HG03442 (cell line): ENCODE measurements at regions not wholly inside any gene's neighbourhood (a gene's known extent, or its start where the extent isn't known, plus 50 kb on each side); places are given as distances from the start of the nearest gene placed in this dataset.

Experiments used
- ATAC-seq: cut with Tn5 transposase; IDR thresholded peaks from one replicate; pipeline ENCODE4 v1.9.1; 2021; ENCODE audit warnings: mild to moderate bottlenecking, moderate library complexity; ENCODE audit not compliant: unreplicated experiment

GRCh38 chr5:31100047-31100575, 93.4 kb upstream of the CDH6 start:
- ATAC-seq, result no peak

DNA sequence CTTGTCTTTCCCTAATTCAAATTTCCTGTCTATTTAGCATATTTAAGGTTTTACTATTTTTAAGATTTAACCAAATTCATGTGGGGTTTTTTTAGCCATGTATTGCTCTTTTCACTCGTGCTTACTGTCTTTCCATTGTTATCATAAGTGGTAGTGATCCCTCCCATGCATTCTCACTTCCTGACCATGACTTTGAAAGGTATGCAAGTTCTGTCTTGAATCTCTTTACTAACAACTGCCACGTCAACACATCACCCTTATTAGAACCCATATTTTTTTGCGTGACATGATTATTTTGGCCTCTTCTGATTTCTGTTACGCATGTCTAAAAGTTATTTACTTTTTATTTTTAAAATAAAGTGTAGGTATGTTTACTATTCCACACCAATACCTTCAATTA, 94.7 kb upstream of the CDH6 start:
- no peak for ATAC-seq

GRCh38 chr5:31097851-31098250, 95.6 kb upstream of the CDH6 start:
- no peak for ATAC-seq

DNA sequence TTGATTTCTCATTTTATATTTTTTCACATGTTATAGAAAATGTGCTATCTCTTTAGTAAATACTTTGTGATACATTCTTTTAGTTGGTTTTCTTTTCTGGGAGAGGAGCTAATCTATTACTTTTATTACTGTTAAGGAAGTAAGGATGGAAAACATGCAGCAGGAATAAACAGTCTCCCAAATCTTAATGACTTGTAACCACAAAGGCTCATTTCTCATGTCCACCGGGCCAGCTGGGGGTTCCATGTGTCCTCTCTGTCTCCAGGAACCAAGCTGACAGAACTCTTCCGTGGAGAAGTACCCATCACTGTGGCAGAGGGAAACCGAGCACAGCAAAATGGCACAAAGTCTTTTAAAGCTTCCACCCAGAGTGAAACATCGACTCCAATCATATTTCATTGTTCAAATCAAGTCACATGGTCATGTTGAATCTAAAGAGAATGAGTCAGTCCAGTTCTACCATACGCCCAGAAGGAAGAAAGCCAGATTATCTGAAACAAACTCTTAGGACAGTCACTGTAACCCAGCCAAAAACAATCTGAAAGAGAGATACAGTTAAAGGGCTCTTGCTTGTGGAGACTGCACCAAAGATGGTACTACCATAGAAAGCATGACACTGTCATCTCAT, 97.1 kb upstream of the CDH6 start:
- ATAC-seq, result no peak

DNA sequence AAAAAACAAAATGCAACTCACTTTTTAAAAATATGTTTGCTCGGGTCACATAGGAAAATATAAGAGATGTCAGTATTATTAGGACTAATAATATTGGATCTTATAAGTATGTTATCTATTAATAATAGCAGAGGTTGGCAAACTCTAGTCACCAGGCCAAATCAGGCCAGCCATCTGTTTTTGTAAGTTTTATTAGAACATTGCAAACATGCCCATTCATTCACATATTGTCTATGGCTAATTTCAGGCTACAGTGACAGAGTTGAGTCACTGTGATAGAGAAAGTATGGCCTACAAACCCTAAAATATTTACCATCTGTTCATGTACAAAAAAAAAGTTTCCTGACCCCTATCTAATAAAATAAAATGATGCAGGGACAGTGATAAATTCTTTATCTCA, 97.7 kb upstream of the CDH6 start:
- ATAC-seq, result no peak

GRCh38 chr5:31091501-31091900, 102.0 kb upstream of the CDH6 start:
- ATAC-seq, result no peak

DNA sequence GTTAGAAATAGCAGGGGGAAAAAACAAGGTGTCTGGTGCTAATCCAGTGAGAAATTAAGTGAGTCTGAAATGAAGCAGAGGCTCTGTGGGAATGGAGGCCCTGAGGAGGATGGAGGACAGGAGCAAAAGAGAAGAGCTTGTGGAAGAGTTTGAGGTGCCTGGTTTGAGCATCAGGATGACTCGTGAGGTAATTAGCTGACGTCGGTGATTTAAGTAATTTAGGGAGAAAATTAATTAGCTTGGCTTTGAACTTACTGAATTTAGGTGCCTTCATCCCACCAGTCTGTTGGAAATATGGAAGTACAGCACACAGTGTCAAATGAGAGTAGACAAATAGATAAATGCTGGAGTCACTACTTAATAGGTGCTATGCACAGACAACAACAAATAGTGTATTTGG, 103.0 kb upstream of the CDH6 start:
- no peak for ATAC-seq

- ATAC-seq, result no peak
Observed at GRCh38 chr5:31086839-31087415, 106.6 kb upstream of the CDH6 start.

DNA sequence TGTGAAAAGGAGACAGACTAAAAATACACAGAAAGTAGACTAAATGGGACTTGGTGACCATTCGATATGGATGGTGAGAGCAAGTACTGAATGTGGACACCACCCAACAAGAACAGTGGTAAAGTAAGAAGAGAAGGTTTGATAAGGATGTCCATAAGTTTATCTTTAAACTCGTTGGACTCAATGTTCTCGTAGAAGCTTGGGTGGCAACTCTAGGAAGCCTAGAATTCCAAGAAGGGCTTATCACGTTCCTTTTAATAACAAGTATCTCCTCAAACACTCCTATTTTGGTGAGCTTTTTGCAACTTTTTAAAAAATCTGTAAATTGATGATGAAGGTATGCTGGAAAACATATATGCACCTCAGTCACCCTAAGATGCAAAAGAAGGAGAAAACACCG, 108.6 kb upstream of the CDH6 start:
- no peak for ATAC-seq

GRCh38 chr5:31083364-31083763, 110.1 kb upstream of the CDH6 start:
- ATAC-seq, result no peak

DNA sequence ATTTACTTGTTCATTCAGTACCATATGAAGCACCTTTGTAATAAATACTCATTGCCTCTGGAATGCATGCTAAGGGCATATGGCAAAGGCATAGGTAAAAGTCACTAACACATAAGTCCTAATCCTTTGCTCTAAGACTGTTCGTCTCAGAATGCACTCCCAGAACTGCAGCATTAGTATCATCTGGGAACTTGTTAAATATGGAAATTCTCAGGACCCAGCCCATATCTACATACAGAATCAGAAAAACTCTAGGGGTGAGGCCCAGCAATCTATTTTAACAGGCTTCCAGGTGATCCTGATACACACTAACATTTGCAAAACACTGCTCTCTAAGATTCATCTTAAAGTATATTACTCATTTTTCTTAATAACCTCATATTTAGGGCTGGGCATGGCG, 113.8 kb upstream of the CDH6 start:
- no peak for ATAC-seq

DNA sequence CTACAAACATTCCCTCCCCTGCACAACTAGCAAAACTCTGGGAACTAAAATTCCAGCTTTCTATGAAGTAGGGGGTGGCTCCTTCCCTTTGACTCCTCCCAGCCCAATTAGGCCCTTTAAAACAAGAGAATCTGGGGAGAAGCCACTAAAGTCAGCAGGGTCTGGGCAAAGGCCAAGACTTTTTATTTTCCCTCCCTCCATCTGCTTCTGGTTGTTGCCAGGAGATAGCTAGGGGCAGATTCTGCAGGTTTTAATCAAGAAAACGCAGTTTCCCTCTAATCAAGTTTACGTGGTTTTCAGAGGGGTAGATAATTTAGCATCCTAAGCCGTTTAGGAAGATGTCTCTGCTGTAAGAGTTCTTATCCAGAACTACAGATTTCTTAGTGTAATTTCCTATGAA, 114.5 kb upstream of the CDH6 start:
- ATAC-seq, result no peak

DNA sequence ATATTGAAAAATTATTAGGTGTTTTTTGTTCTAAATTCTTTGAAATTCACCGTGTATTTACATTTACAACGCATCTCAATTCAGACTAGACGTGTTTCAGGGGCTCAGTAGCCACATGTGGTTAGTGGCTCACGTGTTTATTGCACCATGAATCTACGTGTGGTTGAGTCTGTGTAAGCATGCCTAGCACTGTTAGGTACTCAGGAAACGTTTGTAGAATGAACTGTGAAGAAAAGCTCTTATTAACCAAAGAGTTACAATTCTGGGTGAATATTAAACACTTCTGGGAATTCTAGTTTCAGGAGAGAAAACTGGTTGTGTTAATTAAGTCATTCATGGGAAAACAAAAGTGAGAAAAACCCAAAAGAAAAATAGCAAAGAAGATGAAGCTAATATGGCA, 117.5 kb upstream of the CDH6 start:
- ATAC-seq, result no peak

GRCh38 chr5:31068287-31068686, 125.2 kb upstream of the CDH6 start:
- no peak for ATAC-seq

GRCh38 chr5:31066655-31067328, 126.7 kb upstream of the CDH6 start:
- no peak for ATAC-seq

- no peak for ATAC-seq
Observed at GRCh38 chr5:31064215-31064614, 129.3 kb upstream of the CDH6 start.

DNA sequence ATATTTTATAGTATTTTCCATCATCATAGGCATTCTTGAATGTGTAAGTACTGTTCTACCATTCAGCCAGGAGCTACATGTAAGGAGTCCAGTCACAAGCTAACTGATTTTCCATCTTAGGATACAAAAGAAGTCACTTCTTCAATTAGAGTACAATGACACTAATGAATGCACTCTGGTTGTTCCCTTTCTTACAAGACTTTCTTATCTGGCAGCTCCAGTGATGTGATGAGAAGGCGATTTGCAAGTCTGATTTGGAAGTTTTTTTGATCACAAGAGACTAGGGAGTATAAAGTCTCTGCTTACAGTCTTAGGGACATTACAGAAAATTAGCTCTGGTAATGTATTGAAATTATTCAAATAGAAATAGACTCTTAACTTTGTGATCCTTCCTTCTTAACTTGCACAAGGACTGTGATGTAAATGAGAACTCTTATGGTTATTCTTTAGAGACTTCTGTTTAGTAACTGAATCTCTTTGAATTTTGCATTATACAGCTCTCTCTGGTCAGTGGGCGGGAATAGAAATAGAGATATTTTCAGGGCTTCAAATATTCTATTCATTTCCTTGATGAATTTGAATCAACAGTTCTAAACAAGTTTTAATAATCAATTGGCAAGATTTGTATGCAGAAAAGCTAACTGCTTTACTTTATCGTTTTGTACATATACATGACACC, 130.4 kb upstream of the CDH6 start:
- ATAC-seq, result no peak

- no peak for ATAC-seq
Observed at GRCh38 chr5:31059889-31060288, 133.6 kb upstream of the CDH6 start.

GRCh38 chr5:31054453-31054852, 139.0 kb upstream of the CDH6 start:
- no peak for ATAC-seq

- no peak for ATAC-seq
Observed at GRCh38 chr5:31052937-31053658, 140.4 kb upstream of the CDH6 start.

DNA sequence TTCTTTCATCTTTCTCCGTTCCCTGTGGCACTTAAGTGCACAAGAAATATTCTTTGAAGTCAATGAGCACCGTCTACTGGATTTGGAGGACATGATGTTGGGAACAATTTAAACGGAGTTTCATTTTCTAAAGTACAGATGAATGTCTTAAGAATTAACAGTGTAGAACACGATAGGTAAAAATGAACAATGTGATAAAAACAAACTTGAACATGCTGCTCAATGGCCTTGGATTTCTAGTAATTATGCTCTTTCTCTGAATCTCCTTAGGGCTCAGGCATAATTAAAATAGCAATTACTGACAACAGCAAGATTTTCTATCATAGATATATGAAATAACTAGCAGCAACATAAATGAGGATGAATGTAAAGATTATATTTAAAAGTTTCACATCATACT, 142.2 kb upstream of the CDH6 start:
- ATAC-seq, result no peak
